GM21423 (cell line): ENCODE measurements at regions not wholly inside any gene's neighbourhood (a gene's known extent, or its start where the extent isn't known, plus 50 kb on each side); places are given as distances from the start of the nearest gene placed in this dataset.

Experiments
- ATAC-seq: cut with Tn5 transposase; IDR thresholded peaks from one replicate; pipeline ENCODE4 v1.9.1; 2021; ENCODE audit warnings: mild to moderate bottlenecking, moderate library complexity; ENCODE audit not compliant: unreplicated experiment

DNA sequence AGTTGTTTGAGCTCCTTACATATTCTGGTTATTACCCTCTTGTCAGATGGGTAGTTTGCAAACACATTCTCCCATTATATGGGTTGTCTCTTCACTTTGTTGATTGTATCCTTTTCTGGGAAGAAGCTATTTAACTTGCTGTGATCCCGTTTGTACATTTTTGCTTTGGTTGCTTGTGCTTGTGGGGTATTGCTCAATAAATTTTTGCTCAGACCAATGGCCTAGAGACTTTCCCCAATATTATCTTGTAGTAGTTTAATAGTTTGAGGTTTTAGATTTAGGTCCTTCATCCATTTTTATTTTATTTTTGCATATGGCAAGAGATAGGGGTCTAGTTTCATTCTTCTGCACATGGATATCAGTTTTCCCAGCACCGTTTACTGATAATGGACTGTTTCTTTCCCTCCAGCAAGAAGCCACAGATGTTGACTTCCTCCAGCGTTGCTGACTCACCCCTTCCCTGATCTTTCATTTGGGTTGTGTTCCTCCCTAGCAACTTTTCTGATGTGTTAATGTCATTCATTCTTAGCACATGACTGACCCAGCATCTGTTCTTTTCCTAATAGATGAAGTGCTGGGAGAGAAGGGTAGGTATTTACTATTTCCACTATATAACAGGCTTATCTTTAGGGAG lies 166.7 kb upstream of the SGO1 start:
- no peak for ATAC-seq

DNA sequence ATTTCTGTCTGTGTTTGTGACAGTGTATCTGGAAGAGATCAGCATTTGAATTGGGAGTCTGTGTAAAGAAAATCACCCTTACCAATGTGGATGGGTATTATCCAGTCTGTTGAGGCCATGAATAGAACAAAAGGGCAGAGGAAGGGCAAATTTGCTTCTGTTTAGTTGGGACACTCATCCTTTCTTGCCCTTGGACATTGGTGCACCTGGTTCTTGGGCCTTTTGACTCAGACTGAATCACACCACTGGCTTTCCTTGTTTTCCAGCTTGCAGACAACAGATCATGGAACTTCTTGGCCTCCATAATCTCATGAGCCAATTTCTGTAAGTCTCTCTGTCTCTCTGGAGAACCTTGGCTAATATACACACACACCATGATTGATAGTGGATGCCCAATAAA lies 164.4 kb upstream of the SGO1 start:
- ATAC-seq: no peak

- no peak for ATAC-seq
These were observed 160.9 kb upstream of the SGO1 start for GRCh38 chr3:20346916-20347315.

- ATAC-seq: no peak
These were observed 160.4 kb upstream of the SGO1 start for GRCh38 chr3:20346369-20346768.

DNA sequence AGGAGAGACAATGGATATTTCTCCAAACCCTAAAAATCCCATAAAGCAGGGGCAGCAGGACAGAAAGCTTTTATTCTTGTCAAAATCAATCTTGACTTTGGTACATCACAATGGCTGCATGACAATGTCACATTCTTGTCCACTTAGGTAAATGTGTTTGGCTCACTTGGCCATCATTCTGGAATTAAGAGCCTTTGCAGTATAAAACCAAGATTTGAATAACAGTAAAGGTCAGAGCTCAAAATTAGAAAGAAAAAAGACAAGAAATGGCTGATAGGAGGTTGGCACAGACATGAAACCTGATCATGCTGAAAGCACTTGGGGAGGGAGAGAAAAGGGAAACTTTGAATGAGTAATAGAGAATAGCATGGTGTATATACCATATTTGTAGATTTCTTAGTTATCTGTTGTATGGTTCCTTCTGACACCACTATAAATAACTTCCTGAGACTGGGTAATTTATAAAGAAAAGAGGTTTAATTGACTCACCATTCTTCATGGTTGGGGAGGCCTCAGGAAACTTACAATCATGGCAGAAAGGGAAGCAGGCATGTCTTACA lies 158.5 kb upstream of the SGO1 start:
- peak; percentile 37 for ATAC-seq

DNA sequence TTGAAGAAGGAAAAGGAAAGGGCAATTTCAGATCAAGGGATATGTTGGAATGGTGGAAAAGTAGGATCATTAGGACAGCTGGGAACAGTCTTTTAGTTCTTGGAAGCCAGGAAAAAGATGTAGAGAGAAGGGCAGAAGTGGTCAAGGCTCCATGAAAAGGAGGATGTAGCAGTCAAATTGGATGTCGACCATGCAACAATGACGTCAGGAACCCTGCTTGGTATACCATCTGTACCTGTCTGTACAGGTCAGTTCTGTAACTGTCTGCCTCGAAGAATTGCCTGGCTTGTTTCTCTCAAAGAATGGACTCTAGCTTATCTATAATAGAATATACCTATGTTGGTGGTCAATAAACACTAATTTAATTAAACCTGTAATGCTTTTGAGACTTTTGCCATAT lies 157.8 kb upstream of the SGO1 start:
- no peak for ATAC-seq

- ATAC-seq: peak; percentile 83
These were observed 154.4 kb upstream of the SGO1 start for GRCh38 chr3:20340324-20340928.

- ATAC-seq: no peak
These were observed 150.6 kb upstream of the SGO1 start for GRCh38 chr3:20336572-20336971.

GRCh38 chr3:20334842-20335241 lies 148.8 kb upstream of the SGO1 start:
- no peak for ATAC-seq

DNA sequence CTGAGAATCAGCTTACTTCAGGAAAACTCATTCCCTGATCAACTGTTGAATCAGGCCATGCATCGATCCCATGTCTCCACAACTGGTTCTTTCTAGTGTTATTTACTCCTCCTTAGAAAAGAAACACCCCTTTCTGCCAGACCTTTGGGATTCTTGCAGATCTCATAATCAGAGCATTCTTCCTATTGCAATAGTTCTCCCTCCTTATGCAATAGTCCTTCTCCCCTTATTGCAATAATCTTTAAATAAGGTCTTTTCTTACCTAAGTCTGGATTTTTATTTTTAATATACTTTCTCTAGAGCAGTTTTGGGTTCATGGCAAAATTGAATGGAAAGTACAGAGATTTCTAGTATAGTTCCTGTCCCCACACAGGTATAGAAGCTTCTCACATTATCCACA lies 141.9 kb upstream of the SGO1 start:
- ATAC-seq: no peak

DNA sequence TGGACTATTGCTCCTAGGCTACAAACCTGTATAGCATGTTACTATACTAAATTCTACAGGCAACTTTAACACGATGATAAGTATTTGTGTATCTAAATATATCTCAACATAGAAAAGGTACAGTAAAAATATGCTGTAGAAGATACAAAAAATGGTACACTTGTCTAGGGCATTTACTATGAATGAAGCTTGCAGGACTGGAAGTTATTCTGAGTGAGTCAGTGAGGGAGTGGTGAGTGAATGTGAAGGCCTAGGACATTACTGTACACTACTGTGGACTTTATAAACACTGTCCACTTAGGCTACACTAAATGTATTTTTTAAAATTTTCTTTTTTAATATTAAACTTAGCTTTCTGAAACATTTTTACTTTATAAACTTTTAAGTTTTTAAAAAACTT lies 140.5 kb upstream of the SGO1 start:
- no peak for ATAC-seq

- ATAC-seq: no peak
These were observed 139.6 kb upstream of the SGO1 start for GRCh38 chr3:20325563-20325962.

GRCh38 chr3:20324664-20325478 lies 138.9 kb upstream of the SGO1 start:
- peak; percentile 97 for ATAC-seq

DNA sequence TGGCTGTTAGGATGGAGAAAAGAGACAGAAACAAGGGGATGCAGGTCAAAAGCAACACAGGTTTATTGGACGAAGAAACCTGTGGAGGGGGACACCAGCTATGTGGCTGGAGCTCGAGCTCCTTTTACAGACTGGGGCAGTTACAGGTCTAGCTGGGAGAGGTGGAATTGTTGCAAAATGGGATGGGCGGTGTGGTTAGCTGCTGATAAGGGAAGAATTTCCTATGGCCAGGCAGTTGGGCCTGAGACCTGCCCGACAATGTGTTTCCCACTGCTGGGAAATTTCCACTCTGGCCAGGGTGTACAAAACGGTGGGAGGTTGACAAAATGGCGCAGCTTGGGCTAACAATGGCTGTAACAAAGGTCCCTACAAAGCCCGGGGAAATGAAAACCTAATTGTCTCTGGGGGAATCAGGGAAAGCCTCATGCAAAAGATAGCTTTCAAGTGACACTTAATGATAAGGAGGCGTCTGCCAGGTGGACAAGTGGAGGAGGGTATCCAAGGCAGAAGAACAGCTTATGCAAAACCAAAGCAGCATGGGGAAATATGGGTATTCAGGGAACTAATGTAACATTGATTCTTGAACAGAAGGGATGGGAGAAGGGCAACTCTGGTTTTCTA lies 137.4 kb upstream of the SGO1 start:
- ATAC-seq: no peak

DNA sequence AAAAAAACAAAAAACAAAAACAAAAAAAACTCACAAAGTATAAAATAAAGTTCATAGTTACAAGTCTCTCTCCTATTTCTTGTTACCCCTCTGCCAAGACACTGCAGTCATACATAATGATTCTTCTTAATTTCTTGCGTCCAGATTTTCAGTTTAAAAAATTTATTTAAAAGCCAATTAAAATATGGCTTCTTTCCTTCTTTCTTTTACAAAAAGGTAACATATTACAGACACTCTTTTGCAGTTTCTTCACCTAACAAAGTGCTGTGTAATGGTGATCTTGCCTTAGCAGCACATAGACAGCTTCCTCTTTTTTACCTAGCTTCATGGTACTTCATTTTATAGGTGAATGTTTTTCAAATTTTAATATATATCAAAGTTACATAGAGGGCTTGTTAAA lies 136.1 kb upstream of the SGO1 start:
- ATAC-seq: no peak

GRCh38 chr3:20321391-20322047 lies 135.5 kb upstream of the SGO1 start:
- ATAC-seq: no peak

DNA sequence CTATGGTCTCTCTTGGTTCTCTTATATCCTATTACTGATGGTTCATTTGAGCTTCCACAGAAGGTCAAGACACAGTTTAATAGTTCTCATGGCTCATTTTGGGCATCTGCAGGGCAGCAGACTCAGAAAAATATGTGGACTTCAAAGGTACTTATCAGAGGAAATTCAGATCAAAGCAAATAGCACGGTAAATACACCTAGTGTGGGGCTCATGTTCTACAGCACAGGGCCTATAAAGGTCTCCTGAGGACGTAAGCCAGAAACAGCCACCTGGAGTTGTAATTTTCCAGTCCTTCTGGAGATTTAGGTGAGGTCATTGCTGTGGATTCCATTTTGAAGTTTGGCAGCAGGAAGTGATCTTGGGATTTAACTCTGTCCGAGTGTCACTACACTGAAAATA lies 134.5 kb upstream of the SGO1 start:
- no peak for ATAC-seq

DNA sequence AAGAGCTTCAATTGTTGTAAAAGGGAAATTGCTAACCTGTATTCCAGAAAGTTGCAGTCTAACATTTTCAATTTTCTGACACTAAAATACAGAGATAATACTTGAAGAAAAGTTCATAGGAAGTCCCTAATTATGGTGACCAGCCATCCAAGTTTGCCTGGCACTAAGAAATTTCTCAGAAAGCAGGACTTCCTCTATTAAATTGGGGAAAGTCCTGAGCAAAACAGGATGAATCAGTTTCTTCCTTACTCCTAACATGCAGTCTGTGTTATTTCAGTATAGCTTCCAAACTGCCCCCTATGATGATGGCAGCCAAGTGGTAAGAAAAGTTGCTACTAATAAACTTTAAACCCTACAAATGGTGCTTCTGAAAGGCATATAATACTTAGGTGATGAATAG lies 133.5 kb upstream of the SGO1 start:
- ATAC-seq: no peak

DNA sequence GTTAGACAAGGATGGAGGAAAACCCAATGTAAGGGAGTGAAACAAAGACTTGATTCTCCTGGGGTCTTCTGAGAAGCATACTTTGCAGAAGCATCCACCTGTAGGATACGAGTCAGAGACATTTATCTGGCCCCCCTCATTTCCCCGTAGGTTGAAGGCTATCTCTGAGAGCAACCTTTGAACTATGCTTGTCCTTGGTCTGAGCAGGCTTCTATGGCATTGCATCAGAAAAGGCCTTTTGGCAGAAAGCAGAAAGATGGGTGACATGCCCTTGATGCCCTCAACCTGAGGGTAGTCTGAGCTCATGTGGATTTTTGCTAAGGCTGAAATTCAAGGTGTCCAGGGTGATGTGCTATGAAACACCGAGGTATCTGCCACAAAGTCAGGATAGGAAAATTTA lies 131.6 kb upstream of the SGO1 start:
- ATAC-seq: no peak

GRCh38 chr3:20316238-20316637 lies 130.2 kb upstream of the SGO1 start:
- no peak for ATAC-seq

- ATAC-seq: no peak
These were observed 124.6 kb upstream of the SGO1 start for GRCh38 chr3:20310629-20311028.
